ENCODE measurements at regions not wholly inside any gene's neighbourhood (a gene's known extent, or its start where the extent isn't known, plus 50 kb on each side); places are given as distances from the start of the nearest gene placed in this dataset.

GRCh38 chr13:111967572-111968201, 99.3 kb upstream of the SOX1 start:
- peaks cover 0 to 7% (median 0%) of the 10 kb centered on the region in 5 donors for H3K4me1 ChIP-seq (ENCODE audit: control insufficient read depth in 5 of 5, insufficient read depth in 5 of 5, low read length in 5 of 5)
- no peak for TF ChIP-seq CTCF (IDR thresholded peaks at IDR 0.05; ENCODE audit: control extremely low read depth, extremely low read depth)
- no peaks in the 10 kb centered on the region for H3K36me3 ChIP-seq (ENCODE audit: control insufficient read depth in 4 of 4, insufficient read depth in 4 of 4, low read length in 4 of 4)
- H3K9me3 ChIP-seq (ENCODE audit: control insufficient read depth in 4 of 4, insufficient read depth in 3 of 4, low read length in 3 of 4), result no peaks in the 10 kb centered on the region
- no peak for DNase-seq
- no peak overlapping the region for H3K4me3 ChIP-seq
- no peak overlapping the region for H3K9ac ChIP-seq (ENCODE audit: insufficient read depth in 1 of 2, low read length in 2 of 2)
- no peak overlapping the region for H3K27ac ChIP-seq (ENCODE audit: low read depth in 1 of 2, low read length in 1 of 2)
- peaks cover 0 to 25% (median 12%) of the 10 kb centered on the region in 3 donors for H3K27me3 ChIP-seq (ENCODE audit: control insufficient read depth in 3 of 3, insufficient read depth in 3 of 3, low read length in 2 of 3)
- WGBS, 2 donors, result 64 to 71% methylated on average over 8 of the region's 8 CpGs
- ATAC-seq (ENCODE audit: insufficient read depth, low FRiP score), result no peak

DNA sequence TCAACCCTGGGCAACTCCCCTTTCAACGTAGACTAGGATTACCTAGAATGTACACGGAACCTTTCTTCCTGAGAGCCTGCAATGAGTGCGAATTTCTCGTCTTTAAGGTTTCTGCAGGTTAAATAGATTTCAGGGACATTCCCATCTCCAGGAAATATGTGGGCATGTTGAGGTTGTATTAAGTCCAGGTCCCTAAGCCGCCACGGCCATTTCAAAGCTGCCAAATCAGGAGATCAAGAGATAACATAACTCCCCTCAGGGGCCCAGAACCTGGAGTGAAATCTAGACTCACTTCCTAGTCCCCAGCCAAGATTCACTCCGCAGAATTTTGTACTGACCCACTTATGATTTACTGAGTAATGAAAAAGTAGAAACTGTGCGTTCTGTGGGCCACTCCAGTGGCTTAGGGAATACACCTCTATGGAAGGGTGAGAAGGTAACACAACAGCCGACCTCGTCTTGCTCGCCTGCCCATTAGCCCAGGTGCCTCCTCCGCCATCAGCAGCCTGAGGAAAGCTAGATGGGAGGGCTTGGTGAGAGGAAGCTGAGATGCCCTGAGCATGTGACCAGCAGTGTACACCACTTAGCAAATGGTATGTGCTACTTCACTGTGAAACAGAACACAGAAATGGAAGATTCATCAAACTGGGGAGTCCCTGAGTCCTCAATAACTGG, 98.5 kb upstream of the SOX1 start:
- 87 to 89% methylated on average over 12 of the region's 12 CpGs for WGBS, 2 donors
- H3K27ac ChIP-seq (ENCODE audit: low read depth in 1 of 2, low read length in 1 of 2), result no peak overlapping the region
- DNase-seq, result no peak
- no peak overlapping the region for H3K9ac ChIP-seq (ENCODE audit: insufficient read depth in 1 of 2, low read length in 2 of 2)
- no peaks in the 10 kb centered on the region for H3K9me3 ChIP-seq (ENCODE audit: control insufficient read depth in 4 of 4, insufficient read depth in 3 of 4, low read length in 3 of 4)
- no peaks in the 10 kb centered on the region for H3K36me3 ChIP-seq (ENCODE audit: control insufficient read depth in 4 of 4, insufficient read depth in 4 of 4, low read length in 4 of 4)
- peaks cover 0 to 33% (median 20%) of the 10 kb centered on the region in 3 donors for H3K27me3 ChIP-seq (ENCODE audit: control insufficient read depth in 3 of 3, insufficient read depth in 3 of 3, low read length in 2 of 3)
- no peak overlapping the region for H3K4me3 ChIP-seq
- no peak for ATAC-seq (ENCODE audit: insufficient read depth, low FRiP score)
- H3K4me1 ChIP-seq (ENCODE audit: control insufficient read depth in 5 of 5, insufficient read depth in 5 of 5, low read length in 5 of 5), result peaks cover 0 to 15% (median 0%) of the 10 kb centered on the region in 5 donors
- TF ChIP-seq CTCF (IDR thresholded peaks at IDR 0.05; ENCODE audit: control extremely low read depth, extremely low read depth), result no peak

DNA sequence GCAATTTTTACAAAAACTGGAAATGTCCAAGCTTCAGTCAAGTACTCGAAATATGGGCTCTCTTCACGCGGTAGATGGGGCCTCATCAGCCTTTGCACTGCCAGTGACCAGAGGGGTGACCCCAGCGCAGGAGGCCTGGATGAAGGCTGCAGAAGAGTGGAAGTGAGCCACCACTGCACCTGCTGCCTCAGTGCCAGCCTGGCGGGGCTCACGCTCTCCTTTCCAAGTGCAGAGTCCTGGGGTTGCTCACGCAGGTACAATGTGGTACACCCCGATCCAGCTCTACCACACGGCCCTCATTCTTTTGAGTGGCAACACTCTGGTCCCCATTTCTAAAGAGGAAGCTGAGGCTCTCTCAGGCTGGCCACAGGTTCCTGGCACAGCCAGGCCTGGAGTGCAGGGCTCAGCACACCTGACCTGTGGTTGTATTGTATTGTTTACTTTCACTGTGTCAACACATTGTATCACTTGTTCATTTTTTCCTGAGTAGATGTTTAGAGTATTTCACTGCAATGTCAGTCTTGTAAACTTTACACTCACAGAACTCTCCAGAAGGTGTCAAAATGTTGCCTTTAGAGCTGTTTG, 97.3 kb upstream of the SOX1 start:
- H3K27me3 ChIP-seq (ENCODE audit: control insufficient read depth in 3 of 3, insufficient read depth in 3 of 3, low read length in 2 of 3), result peaks cover 0 to 45% (median 22%) of the 10 kb centered on the region in 3 donors
- no peak for TF ChIP-seq CTCF (IDR thresholded peaks at IDR 0.05; ENCODE audit: control extremely low read depth, extremely low read depth)
- no peak overlapping the region for H3K4me3 ChIP-seq
- H3K9me3 ChIP-seq (ENCODE audit: control insufficient read depth in 4 of 4, insufficient read depth in 3 of 4, low read length in 3 of 4), result no peaks in the 10 kb centered on the region
- H3K4me1 ChIP-seq (ENCODE audit: control insufficient read depth in 5 of 5, insufficient read depth in 5 of 5, low read length in 5 of 5), result peaks cover 0 to 25% (median 4%) of the 10 kb centered on the region in 5 donors
- H3K36me3 ChIP-seq (ENCODE audit: control insufficient read depth in 4 of 4, insufficient read depth in 4 of 4, low read length in 4 of 4), result no peaks in the 10 kb centered on the region
- DNase-seq (no peak), ATAC-seq (ENCODE audit: insufficient read depth, low FRiP score) (no peak)
- no peak overlapping the region for H3K27ac ChIP-seq (ENCODE audit: low read depth in 1 of 2, low read length in 1 of 2)
- WGBS, 2 donors, result 84 to 87% methylated on average over 9 of the region's 9 CpGs
- no peak overlapping the region for H3K9ac ChIP-seq (ENCODE audit: insufficient read depth in 1 of 2, low read length in 2 of 2)
